GM23338 (cell line): ENCODE measurements at regions not wholly inside any gene's neighbourhood (a gene's known extent, or its start where the extent isn't known, plus 50 kb on each side); places are given as distances from the start of the nearest gene placed in this dataset.

Experiments
- ATAC-seq: fragments of 200-7000 bp; cut with Tn5 transposase; 3 replicates; pipeline ENCODE4 v1.9.1; 2020
- DNase-seq: peaks from one replicate; pipeline ENCODE4 v3.0.0-alpha.2; 2015; ENCODE audit warnings: low spot score
- H2AFZ ChIP-seq: fragments of 200-600 bp; sonication (generic); 2 replicates; pipeline ENCODE4 v1.8.0; 2016; ENCODE audit warnings: antibody characterized with exemption, mild to moderate bottlenecking, moderate library complexity
- H3F3A ChIP-seq: fragments of 200-600 bp; sonication (generic); replicated peaks from 2 replicates; pipeline ENCODE4 v1.8.0; 2017; ENCODE audit warnings: antibody characterized with exemption, mixed run types, low read depth
- H3K27ac ChIP-seq: fragments of 200-600 bp; sonication (generic); 2 replicates; pipeline ENCODE4 v1.6.1; 2016; ENCODE audit warnings: low read depth
- H3K27me3 ChIP-seq: fragments of 200-600 bp; sonication (generic); 2 replicates; pipeline ENCODE4 v1.8.0; 2016; ENCODE audit warnings: mild to moderate bottlenecking, mixed run types, moderate library complexity; ENCODE audit not compliant: insufficient read depth
- H3K36me3 ChIP-seq: fragments of 200-600 bp; sonication (generic); 2 replicates; pipeline ENCODE4 v1.8.0; 2016; ENCODE audit warnings: mild to moderate bottlenecking; ENCODE audit not compliant: insufficient read depth
- H3K4me1 ChIP-seq: fragments of 200-600 bp; sonication (generic); 2 replicates; pipeline ENCODE4 v1.8.0; 2016; ENCODE audit warnings: mild to moderate bottlenecking, moderate library complexity; ENCODE audit not compliant: insufficient read depth
- H3K4me2 ChIP-seq: fragments of 200-600 bp; sonication (generic); 2 replicates; pipeline ENCODE4 v1.7.1; 2017; ENCODE audit warnings: mixed run types
- H3K4me3 ChIP-seq: fragments of 200-600 bp; sonication (generic); 2 replicates; pipeline ENCODE4 v1.6.1; 2016; ENCODE audit warnings: mixed run types
- H3K79me2 ChIP-seq: fragments of 200-600 bp; sonication (generic); replicated peaks from 2 replicates; pipeline ENCODE4 v1.8.0; 2017; ENCODE audit warnings: mild to moderate bottlenecking; ENCODE audit not compliant: insufficient read depth
- H3K9me2 ChIP-seq: fragments of 200-600 bp; sonication (generic); 2 replicates; pipeline ENCODE4 v1.8.0; 2017; ENCODE audit not compliant: insufficient read depth
- H4K20me1 ChIP-seq: fragments of 200-600 bp; sonication (generic); replicated peaks from 2 replicates; pipeline ENCODE4 v1.8.0; 2017; ENCODE audit warnings: mild to moderate bottlenecking; ENCODE audit not compliant: insufficient read depth
- H3K27ac Mint-ChIP-seq: 2 replicates; pipeline ENCODE4 v1.8.0; 2020; ENCODE audit warnings: inconsistent platforms, mild to moderate bottlenecking, moderate library complexity, mixed read lengths
- H3K27me3 Mint-ChIP-seq: 3 replicates; pipeline ENCODE4 v1.8.0; 2022; ENCODE audit warnings: low read depth, mild to moderate bottlenecking, moderate library complexity, mixed read lengths, inconsistent platforms; ENCODE audit not compliant: insufficient read depth, poor library complexity
- H3K36me3 Mint-ChIP-seq: 3 replicates; pipeline ENCODE4 v1.8.0; 2021; ENCODE audit warnings: low read depth, mild to moderate bottlenecking, inconsistent platforms, moderate library complexity, mixed read lengths
- H3K4me1 Mint-ChIP-seq: 3 replicates; pipeline ENCODE4 v1.8.0; 2020; ENCODE audit warnings: mild to moderate bottlenecking, inconsistent platforms, mixed read lengths
- H3K4me3 Mint-ChIP-seq: 3 replicates; pipeline ENCODE4 v1.8.0; 2021; ENCODE audit warnings: moderate library complexity, mild to moderate bottlenecking, inconsistent platforms, mixed read lengths
- H3K9me3 Mint-ChIP-seq: 3 replicates; pipeline ENCODE4 v1.8.0; 2020; ENCODE audit warnings: moderate library complexity, mild to moderate bottlenecking, inconsistent platforms, mixed read lengths
- CREB1 ChIP-seq: fragments of 250-450 bp; sonication (Bioruptor Pico); IDR thresholded peaks from 2 replicates; pipeline ENCODE4 v1.5.0; 2020; ENCODE audit warnings: low read depth, mild to moderate bottlenecking, moderate library complexity
- EZH2phosphoT487 ChIP-seq: fragments of 200-600 bp; sonication (generic); IDR thresholded peaks from one replicate; pipeline ENCODE4 v1.8.1; 2018; ENCODE audit warnings: antibody characterized with exemption; ENCODE audit not compliant: unreplicated experiment
- JUNB ChIP-seq: IDR thresholded peaks from one replicate; pipeline ENCODE4 v1.6.1; 2016; ENCODE audit warnings: antibody characterized with exemption; ENCODE audit not compliant: unreplicated experiment
- NANOG ChIP-seq: IDR thresholded peaks from 2 replicates; pipeline ENCODE4 v1.6.1; 2016; ENCODE audit warnings: antibody characterized with exemption, borderline replicate concordance
- REST ChIP-seq: IDR thresholded peaks from one replicate; pipeline ENCODE4 v1.6.1; 2018; ENCODE audit warnings: antibody characterized with exemption; ENCODE audit not compliant: unreplicated experiment
- ZNF114 ChIP-seq: fragments of 250-450 bp; sonication (Bioruptor Pico); IDR thresholded peaks from 2 replicates; pipeline ENCODE4 v1.5.0; 2020; ENCODE audit warnings: mild to moderate bottlenecking, moderate library complexity
- ZNF331 ChIP-seq: fragments of 250-450 bp; sonication (Bioruptor Pico); IDR thresholded peaks from 2 replicates; pipeline ENCODE4 v1.5.0; 2020; ENCODE audit warnings: low read depth, mild to moderate bottlenecking, moderate library complexity
- ZNF462 ChIP-seq: fragments of 250-450 bp; sonication (Bioruptor Pico); IDR thresholded peaks from 2 replicates; pipeline ENCODE4 v1.5.0; 2020; ENCODE audit warnings: mild to moderate bottlenecking, moderate library complexity
- TF ChIP-seq, protein P1 (sequence below), 2 experiments: fragments of 200-600 bp in 1 of 2; sonication (generic) in 1 of 2; conservative IDR thresholded peaks; 2 replicates each; pipeline versions ENCODE4 v1.5.1 to v1.6.1; 2016 to 2017; ENCODE audit warnings: antibody characterized with exemption in 2 of 2, low read depth in 2 of 2, mild to moderate bottlenecking in 2 of 2, moderate library complexity in 1 of 2

GRCh38 chr13:73945382-73945781 is 188.8 kb downstream of the KLF12 start:
- TF ChIP-seq EZH2phosphoT487 (no peak), ZNF462 (CRISPR knock-in tag) (no peak), JUNB (no peak), CREB1 (CRISPR knock-in tag) (no peak)
- TF ChIP-seq, protein P1, sequence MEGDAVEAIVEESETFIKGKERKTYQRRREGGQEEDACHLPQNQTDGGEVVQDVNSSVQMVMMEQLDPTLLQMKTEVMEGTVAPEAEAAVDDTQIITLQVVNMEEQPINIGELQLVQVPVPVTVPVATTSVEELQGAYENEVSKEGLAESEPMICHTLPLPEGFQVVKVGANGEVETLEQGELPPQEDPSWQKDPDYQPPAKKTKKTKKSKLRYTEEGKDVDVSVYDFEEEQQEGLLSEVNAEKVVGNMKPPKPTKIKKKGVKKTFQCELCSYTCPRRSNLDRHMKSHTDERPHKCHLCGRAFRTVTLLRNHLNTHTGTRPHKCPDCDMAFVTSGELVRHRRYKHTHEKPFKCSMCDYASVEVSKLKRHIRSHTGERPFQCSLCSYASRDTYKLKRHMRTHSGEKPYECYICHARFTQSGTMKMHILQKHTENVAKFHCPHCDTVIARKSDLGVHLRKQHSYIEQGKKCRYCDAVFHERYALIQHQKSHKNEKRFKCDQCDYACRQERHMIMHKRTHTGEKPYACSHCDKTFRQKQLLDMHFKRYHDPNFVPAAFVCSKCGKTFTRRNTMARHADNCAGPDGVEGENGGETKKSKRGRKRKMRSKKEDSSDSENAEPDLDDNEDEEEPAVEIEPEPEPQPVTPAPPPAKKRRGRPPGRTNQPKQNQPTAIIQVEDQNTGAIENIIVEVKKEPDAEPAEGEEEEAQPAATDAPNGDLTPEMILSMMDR (conservative IDR thresholded peaks at IDR 0.05; ENCODE audit: low read depth in 2 of 2), result no peak
- DNase-seq (no peak), ATAC-seq (no peak)
- Histone ChIP-seq H3F3A (no peaks in the 10 kb centered on the region), H4K20me1 (no peaks in the 10 kb centered on the region), H3K4me1 (peaks cover 8% of the 10 kb centered on the region; the same call in 1 of the 2 replicates), H3K4me3 (no peak overlapping the region), H2AFZ (no peak overlapping the region), H3K27me3 (no peaks in the 10 kb centered on the region), H3K27ac (no peak overlapping the region), H3K79me2 (no peaks in the 10 kb centered on the region), H3K9me2 (no peaks in the 10 kb centered on the region), H3K36me3 (no peaks in the 10 kb centered on the region), H3K4me2 (no peak overlapping the region)
- H3K27me3 Mint-ChIP-seq, result no peaks in the 10 kb centered on the region
- no peaks in the 10 kb centered on the region for H3K36me3 Mint-ChIP-seq
- peaks cover 17% of the 10 kb centered on the region; the same call in 2 of the 3 replicates for H3K4me1 Mint-ChIP-seq
- H3K27ac Mint-ChIP-seq, result peak overlapping the region; percentile 89; the same call in 1 of the 2 replicates
- H3K4me3 Mint-ChIP-seq, result no peak overlapping the region
- H3K9me3 Mint-ChIP-seq, result no peaks in the 10 kb centered on the region

GRCh38 chr13:73943965-73944233 is 190.3 kb downstream of the KLF12 start:
- no peak overlapping the region for H3K27ac Mint-ChIP-seq
- Histone ChIP-seq H3K4me3 (no peak overlapping the region), H3F3A (no peaks in the 10 kb centered on the region), H3K27ac (no peak overlapping the region), H3K36me3 (no peaks in the 10 kb centered on the region), H3K79me2 (no peaks in the 10 kb centered on the region), H3K27me3 (no peaks in the 10 kb centered on the region), H4K20me1 (no peaks in the 10 kb centered on the region), H3K4me1 (peaks cover 17% of the 10 kb centered on the region), H3K9me2 (no peaks in the 10 kb centered on the region), H2AFZ (no peak overlapping the region), H3K4me2 (no peak overlapping the region)
- H3K36me3 Mint-ChIP-seq, result no peaks in the 10 kb centered on the region
- no peaks in the 10 kb centered on the region for H3K27me3 Mint-ChIP-seq
- H3K9me3 Mint-ChIP-seq, result no peaks in the 10 kb centered on the region
- no peak overlapping the region for H3K4me3 Mint-ChIP-seq
- peaks cover 30% of the 10 kb centered on the region for H3K4me1 Mint-ChIP-seq
- DNase-seq (no peak), ATAC-seq (no peak)
- TF ChIP-seq NANOG, result no peak
- TF ChIP-seq, protein P1 (conservative IDR thresholded peaks at IDR 0.05; ENCODE audit: low read depth in 2 of 2), result no peak
- TF ChIP-seq ZNF331 (CRISPR knock-in tag), result no peak
- no peak for TF ChIP-seq REST
- no peak for TF ChIP-seq EZH2phosphoT487
- TF ChIP-seq ZNF114 (CRISPR knock-in tag), result no peak
